HG02678 (cell line): ENCODE measurements at regions not wholly inside any gene's neighbourhood (a gene's known extent, or its start where the extent isn't known, plus 50 kb on each side); places are given as distances from the start of the nearest gene placed in this dataset.
A peak's percentile ranks its signal among the peaks of the same experiment; 100 is the strongest.

ENCODE experiments used
- ATAC-seq: cut with Tn5 transposase; IDR thresholded peaks from one replicate; pipeline ENCODE4 v1.9.1; 2021; ENCODE audit warnings: mild to moderate bottlenecking, moderate library complexity; ENCODE audit not compliant: unreplicated experiment

DNA sequence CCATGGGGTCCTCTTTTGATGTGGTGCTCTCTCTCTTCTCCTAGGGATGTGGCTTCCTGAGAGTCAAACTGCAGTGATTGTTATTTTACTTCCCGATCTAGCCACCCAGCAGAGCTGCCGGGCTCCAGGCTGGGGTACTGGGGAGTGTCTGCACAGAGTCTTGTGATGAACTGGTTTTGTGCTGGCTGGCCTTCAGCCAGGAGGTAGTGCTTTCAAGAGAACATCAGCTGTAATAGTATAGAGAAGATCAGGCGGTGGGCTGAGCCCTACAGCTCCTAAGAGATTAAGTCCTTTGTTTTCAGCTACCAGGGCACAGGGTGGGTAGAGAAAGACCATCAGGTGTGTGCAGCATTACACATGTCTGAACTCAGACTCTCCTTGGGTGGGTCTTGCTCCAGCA is 59.0 kb upstream of the AGTR2 start:
- no peak for ATAC-seq

DNA sequence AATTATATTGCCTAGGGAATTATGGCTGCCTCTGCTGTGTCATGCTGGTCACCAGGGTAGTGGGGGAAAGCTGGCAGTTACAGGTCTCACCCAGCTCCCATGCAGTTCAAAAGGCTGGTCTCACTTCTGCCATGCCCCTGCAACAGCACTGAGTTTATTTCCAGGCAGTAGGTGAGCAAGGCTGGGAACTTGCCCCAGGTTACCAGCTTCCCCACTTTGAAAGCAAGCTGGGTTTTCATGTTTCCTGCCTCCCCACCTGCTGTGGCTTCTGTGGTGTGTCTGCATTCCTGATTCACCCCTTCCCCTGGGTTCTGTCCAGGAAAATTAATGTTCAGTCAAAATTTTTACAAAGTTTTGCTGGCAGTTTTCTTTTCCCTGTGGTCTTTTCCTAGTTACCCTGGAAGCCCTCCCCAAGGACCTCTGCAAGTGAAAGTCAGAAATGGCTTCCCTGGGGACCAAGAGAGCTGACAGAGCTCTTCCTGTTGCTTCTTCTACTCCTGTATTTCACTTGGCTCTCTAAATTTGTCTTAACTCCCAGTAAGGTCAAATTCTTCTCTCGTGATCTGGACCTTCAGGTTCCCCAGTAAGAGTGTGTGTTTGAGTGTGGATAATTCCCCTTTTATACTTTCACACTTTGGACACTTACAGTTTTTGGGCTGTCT is 58.5 kb upstream of the AGTR2 start:
- peak; percentile 59 for ATAC-seq

DNA sequence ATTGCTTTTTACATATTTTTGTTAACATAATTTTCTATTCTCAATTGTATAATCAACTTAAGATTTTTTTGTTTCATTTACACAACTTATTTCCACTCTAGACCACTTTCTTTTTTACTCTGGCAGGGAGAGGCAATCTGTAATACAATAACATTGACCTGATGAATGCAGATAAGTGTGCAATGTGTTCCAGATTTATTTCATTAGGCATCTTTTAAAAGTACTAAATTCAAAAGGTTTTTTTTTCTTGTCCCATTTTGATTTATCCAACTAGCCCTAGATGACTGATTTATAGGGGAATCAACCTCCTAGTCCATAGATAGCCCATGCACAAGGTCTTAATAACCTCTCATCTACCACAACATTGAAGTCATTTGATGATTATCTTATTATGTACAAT is 55.5 kb upstream of the AGTR2 start:
- no peak for ATAC-seq
